GM18870 (cell line): ENCODE measurements at regions not wholly inside any gene's neighbourhood (a gene's known extent, or its start where the extent isn't known, plus 50 kb on each side); places are given as distances from the start of the nearest gene placed in this dataset.
"Not testable (repeated sequence)": the region's sequence is repeated elsewhere in the genome, so short reads cannot be mapped to it uniquely, and the experiment has no call there.

ENCODE experiments used
- ATAC-seq: cut with Tn5 transposase; IDR thresholded peaks from one replicate; pipeline ENCODE4 v1.9.1; 2021; ENCODE audit warnings: moderate library complexity; ENCODE audit not compliant: unreplicated experiment

GRCh38 chr6:170213637-170214018, 77.2 kb downstream of the DLL1 start:
- not testable (repeated sequence) for ATAC-seq

DNA sequence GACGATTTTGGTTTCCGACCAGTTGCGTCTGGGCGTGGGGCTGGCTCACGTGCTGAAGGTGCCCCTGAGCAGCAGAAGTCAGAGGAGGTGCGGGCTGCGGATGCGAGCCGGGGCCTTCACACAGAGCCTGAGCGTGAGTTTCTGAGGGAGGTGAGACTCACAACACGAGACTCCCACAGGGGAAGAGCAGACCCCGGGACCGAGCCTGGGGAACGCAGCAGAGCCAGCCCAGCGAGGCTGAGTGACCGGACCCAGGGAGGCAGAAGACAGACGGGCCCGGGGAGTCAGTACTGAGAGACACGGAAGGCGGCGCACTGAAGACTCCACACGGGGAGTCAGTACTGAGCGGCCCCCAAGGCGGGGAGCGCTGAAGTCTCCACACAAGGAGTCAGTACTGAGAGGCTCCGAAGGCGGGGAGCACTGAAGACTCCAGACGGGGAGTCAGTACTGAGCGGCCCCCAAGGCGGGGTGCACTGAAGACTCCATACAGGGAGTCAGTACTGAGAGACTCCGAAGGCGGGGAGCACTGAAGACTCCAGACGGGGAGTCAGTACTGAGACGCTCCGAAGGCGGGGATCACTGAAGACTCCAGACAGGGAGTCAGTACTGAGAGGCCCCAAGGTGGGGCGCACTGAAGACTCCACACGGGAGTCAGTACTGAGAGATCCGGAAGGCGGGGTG, 77.8 kb downstream of the DLL1 start:
- no peak for ATAC-seq

DNA sequence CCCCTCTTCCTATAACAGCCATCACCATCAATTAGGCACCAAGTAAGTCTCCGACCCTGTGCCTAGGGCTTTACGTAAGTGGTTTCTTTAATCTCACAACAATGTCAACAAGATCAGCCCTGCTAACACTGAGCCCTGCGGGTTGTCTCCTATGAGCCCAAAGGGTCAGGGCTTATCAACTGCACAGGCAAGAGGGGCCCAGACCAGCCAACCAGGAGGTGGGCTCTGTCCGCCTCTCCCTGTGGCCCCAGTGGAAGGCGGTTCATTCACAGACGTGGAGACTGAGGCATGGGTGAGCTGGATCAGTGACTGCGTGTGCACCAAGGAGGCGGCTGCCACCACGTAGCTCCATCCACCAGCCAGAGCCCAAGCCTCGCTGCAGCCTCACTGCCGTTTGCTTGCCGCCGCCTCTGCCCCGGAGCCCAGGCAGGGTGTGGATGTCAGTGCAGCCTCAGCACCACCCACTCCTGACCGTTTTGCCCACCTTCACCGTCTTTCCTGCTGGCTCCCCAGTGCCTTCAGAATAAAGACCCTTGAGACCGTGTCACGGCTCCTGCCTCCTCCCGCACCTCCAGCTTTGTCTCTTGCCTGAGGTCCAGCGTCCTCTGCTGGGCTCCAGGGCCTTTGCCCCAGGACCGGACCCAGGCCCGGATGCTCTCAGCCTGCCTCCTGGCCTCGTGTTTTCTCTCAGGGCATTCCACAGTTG, 78.7 kb downstream of the DLL1 start:
- ATAC-seq = no peak

DNA sequence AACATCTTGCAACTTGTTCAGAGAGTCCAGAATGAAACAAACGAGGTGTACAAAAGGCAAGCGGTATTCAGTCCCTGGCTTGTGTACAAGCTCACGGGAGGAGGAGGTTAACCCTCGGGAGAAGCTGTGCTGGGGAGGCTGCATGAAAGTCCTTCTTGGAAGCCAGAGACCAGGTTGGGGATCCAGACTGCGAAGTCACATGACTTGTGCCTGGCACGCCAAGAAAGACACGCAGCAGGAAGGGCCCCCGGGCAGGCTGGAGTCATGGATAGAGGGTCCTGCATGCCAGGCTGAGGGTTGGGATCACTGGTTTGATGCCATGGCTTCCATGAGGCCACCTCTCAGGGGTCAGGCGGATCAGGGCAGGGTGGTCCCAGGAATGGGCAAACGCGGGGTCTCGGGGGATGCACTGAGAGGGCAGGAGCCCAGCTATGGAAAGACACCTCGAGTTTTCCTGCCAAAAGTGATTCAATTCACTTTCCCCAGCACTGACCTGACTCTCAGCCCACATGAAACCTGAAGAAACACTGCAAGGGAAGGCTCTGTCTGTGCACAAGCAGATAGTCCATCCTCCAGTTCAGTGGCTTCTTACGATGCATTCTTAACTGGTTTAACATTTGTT, 79.4 kb downstream of the DLL1 start:
- ATAC-seq = no peak

- no peak for ATAC-seq
Measured at GRCh38 chr6:170210651-170211403, 80.1 kb downstream of the DLL1 start.

DNA sequence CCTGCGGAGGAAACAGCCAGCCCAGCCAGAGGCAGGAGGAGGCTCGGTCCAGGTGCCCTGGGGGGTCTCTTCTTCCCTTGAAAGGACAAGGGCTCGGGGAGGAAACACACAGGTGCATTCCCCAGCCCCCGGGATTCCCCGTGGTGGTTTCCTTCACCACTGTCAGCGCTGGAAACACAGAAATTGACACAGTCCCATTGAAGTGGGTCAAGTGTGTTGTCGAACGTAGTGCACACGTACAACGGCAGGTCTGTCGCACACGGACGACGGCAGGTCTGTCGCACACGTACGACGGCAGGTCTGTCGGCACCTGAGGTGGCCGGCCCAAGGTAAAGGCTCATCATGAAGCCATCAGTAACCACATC, 80.9 kb downstream of the DLL1 start:
- no peak for ATAC-seq

- no peak for ATAC-seq
Measured at GRCh38 chr6:170209354-170210025, 81.4 kb downstream of the DLL1 start.

DNA sequence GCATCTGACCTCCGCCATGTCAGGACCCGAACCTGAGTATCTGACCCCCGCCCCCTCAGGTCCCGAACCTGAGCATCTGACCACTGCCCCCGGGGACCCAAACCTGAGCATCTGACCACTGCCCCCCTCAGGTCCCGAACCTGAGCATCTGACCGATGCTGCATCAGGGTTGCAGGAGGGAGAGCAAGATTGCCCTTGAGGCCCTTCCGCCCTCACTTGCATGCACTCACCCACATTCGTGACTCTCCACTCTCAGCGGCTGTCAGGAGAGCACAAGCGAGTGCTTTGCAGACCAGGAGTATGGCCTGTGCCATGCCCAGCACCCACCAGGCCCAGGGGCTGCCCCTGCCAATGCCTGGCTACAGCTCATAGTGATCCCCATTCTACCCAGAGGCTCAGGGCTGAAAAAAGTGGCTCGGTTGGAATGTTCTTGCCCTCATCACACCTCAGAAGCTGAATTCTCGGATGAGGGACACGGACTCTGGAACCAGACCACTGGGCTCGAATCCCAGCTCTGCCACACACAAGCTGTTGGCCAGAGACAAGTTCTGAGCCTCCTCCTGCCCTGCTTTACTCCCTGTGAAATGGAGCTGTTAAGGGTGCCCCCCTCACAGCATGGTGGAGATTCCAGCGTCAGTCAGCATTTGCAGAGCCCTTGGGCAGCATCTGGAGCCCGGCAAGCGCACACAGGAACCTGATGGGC, 82.1 kb downstream of the DLL1 start:
- ATAC-seq = no peak

DNA sequence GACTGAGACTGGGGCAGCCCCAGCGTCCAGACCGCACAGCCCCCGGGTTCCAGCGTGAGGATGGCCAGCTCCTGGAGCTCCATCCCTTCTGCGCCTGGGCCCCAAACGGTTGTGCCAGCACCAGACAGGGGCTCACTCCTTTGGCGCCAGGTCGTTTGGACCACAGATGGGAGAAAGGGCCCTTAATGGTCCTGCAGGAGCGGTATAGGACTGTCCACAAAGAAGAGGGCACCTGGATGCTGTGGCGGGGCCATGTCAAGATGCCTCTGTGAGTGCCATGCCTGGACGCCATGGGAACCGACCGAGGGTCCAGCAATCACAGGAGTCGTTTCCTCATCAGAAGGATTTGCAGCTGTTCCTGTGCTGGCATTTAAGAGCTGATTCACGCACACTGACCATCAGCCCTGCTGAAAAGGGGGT, 82.7 kb downstream of the DLL1 start:
- ATAC-seq = no peak

DNA sequence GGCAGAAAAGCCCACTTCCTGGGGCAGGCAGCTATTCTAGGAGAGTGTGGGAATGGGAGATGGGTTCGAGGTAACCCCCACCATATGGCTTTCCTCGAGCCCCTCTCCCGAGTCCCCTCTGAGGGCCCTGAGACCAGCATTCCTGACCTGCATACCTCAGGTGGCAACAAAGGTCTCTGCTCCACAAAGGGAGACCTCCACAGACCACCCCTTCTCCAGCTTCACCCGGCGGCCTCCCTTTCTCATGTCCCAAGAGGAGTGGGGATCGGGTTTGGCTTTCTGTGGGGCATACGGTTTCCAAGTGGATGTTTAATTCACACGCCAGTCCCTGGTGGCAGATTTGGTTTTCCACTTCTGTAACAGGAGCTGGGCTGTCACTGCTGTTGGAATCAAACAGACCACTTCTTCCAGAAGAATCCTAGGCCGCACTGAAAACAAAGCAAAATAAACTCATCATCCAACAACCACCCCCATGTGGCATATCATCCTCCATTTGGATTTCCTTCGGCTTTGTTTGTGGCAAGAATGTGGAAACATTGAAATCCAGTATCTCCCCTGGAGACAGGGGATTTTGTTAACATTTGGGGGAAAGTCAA, 83.2 kb downstream of the DLL1 start:
- no peak for ATAC-seq

GRCh38 chr6:170206851-170207431, 83.9 kb downstream of the DLL1 start:
- no peak for ATAC-seq

- ATAC-seq = no peak
Measured at GRCh38 chr6:170206317-170206621, 84.6 kb downstream of the DLL1 start.

DNA sequence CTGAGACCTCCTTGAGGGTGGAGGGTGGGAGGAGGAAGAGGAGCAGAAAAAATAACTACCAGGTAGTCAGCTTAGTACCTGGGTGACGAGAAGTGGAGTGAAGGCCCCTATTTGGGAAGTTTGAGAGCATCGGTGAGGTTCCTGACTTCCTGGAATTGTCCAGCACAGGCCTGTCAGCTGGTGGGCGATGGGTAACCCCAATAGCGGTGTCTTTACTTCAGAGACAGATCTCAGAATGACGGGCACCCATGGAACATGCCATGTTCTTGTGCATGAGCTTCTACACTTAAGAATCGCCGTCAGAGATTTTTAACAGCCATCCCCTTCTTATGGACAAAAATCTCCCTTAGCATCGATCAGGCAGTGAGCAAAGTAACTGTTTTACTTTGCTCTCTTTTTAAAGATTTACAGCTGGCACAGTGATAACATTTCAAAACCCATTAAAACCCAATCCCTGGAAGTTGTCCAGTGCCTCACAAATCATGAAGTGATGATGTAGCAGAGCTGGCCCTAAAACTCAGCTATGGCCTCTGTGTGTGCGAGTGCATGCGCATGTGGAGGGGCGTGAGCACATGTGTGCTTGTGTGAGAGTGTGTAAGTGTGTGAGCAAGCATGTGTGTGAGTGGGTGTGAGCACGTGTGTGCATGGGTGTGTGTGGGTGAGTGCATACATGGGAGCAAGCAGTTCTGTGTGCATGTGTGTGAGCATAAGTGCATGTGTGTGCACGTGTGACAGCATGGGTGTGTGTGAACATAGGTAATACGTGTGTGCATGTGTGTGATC, 85.2 kb downstream of the DLL1 start:
- no peak for ATAC-seq

DNA sequence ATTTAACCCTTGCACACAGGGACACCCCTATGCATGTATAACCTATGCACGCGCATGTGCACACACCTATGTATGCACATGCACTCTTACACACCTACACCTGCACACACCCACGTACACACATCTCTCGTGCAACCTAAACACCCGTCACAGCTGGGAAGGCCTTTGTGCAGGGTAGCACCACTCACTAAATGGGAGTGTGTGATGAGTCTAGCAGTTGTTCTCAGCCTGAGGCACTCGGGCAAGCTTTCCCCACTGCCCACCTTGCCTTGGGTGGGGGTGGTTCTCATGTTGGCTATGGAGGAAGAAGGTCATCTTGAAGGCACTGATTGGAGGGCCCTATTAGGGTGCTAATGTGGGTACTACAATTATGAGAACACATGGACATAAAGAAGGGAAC, 85.8 kb downstream of the DLL1 start:
- ATAC-seq = no peak

GRCh38 chr6:170203212-170203611, 87.7 kb downstream of the DLL1 start:
- ATAC-seq = no peak

GRCh38 chr6:170202416-170203135, 88.3 kb downstream of the DLL1 start:
- ATAC-seq = no peak

GRCh38 chr6:170201361-170201760, 89.5 kb downstream of the DLL1 start:
- ATAC-seq = no peak

DNA sequence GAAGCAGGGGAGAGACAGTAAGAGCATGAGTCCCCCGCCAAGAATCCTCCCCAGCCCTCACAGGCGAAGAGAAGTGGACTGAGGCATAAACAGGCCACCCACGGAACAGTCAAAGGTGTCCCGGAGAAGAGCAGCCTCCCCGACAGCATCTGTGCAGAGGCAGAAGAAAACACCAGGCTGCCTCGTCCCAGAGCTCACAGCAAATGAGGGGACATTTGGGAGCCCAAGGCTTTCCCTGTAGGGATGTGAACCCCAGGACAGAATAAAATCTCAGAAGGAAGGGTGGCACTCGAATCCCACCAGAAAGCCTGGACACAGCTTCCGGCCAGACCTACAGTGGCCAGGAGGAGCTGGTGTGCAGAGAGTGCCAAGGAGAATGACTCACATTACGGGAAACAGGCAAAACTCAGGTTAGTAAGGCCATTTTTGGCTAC, 90.4 kb downstream of the DLL1 start:
- no peak for ATAC-seq
